HG02870 (cell line): ENCODE measurements at regions not wholly inside any gene's neighbourhood (a gene's known extent, or its start where the extent isn't known, plus 50 kb on each side); places are given as distances from the start of the nearest gene placed in this dataset.
"Not testable (repeated sequence)": the region's sequence is repeated elsewhere in the genome, so short reads cannot be mapped to it uniquely, and the experiment has no call there.

ENCODE experiments used
- ATAC-seq: cut with Tn5 transposase; IDR thresholded peaks from one replicate; pipeline ENCODE4 v1.9.1; 2021; ENCODE audit warnings: mild to moderate bottlenecking, moderate library complexity; ENCODE audit not compliant: unreplicated experiment

GRCh38 chr6:6412221-6412620 is 91.8 kb upstream of the F13A1 start:
- ATAC-seq, result no peak

GRCh38 chr6:6412700-6413099 is 92.2 kb upstream of the F13A1 start:
- ATAC-seq, result no peak

GRCh38 chr6:6414931-6415330 is 94.5 kb upstream of the F13A1 start:
- no peak for ATAC-seq

GRCh38 chr6:6417475-6417874 is 97.0 kb upstream of the F13A1 start:
- ATAC-seq, result no peak

- no peak for ATAC-seq
Measured at GRCh38 chr6:6418421-6418820, 98.0 kb upstream of the F13A1 start.

- ATAC-seq, result no peak
Measured at GRCh38 chr6:6420107-6420506, 99.6 kb upstream of the F13A1 start.

- no peak for ATAC-seq
Measured at GRCh38 chr6:6434151-6434550, 113.7 kb upstream of the F13A1 start.

- no peak for ATAC-seq
Measured at GRCh38 chr6:6434723-6435122, 114.3 kb upstream of the F13A1 start.

GRCh38 chr6:6436366-6436765 is 115.9 kb upstream of the F13A1 start:
- no peak for ATAC-seq

GRCh38 chr6:6436946-6437345 is 116.5 kb upstream of the F13A1 start:
- no peak for ATAC-seq

- no peak for ATAC-seq
Measured at GRCh38 chr6:6438286-6438685, 117.8 kb upstream of the F13A1 start.

- ATAC-seq, result peak; percentile 74
Measured at GRCh38 chr6:6439778-6440177, 119.3 kb upstream of the F13A1 start.

GRCh38 chr6:6452002-6452401 is 131.5 kb upstream of the F13A1 start:
- ATAC-seq, result no peak

- ATAC-seq, result no peak
Measured at GRCh38 chr6:6453186-6453585, 132.7 kb upstream of the F13A1 start.

- ATAC-seq, result no peak
Measured at GRCh38 chr6:6455272-6455671, 133.2 kb upstream of the LY86 start.

- no peak for ATAC-seq
Measured at GRCh38 chr6:6458172-6458571, 130.3 kb upstream of the LY86 start.

GRCh38 chr6:6459963-6460362 is 128.6 kb upstream of the LY86 start:
- ATAC-seq, result not testable (repeated sequence)

- no peak for ATAC-seq
Measured at GRCh38 chr6:6460416-6460815, 128.1 kb upstream of the LY86 start.

- no peak for ATAC-seq
Measured at GRCh38 chr6:6461138-6461537, 127.4 kb upstream of the LY86 start.

- ATAC-seq, result no peak
Measured at GRCh38 chr6:6466967-6467761, 121.4 kb upstream of the LY86 start.

GRCh38 chr6:6469074-6469473 is 119.4 kb upstream of the LY86 start:
- ATAC-seq, result no peak

- no peak for ATAC-seq
Measured at GRCh38 chr6:6470123-6470522, 118.4 kb upstream of the LY86 start.

- no peak for ATAC-seq
Measured at GRCh38 chr6:6471276-6471675, 117.2 kb upstream of the LY86 start.
